H9 (cell line): ENCODE measurements at regions not wholly inside any gene's neighbourhood (a gene's known extent, or its start where the extent isn't known, plus 50 kb on each side); places are given as distances from the start of the nearest gene placed in this dataset.
A peak's percentile ranks its signal among the peaks of the same experiment; 100 is the strongest.

Experiments
- DNase-seq: peaks from one replicate; pipeline ENCODE4 v3.0.0-alpha.2; 2017
- H2AFZ ChIP-seq: one replicate; pipeline ENCODE4 v1.6.1; 2013; ENCODE audit warnings: mild to moderate bottlenecking, low read length, control low read depth, moderate library complexity
- H2AK5ac ChIP-seq: 2 replicates; pipeline ENCODE4 v1.6.1; 2013; ENCODE audit warnings: low read length, control low read depth, mixed read lengths; ENCODE audit not compliant: insufficient read length
- H2BK120ac ChIP-seq: one replicate; pipeline ENCODE4 v1.6.1; 2013; ENCODE audit warnings: low read depth, mild to moderate bottlenecking, low read length, control low read depth, inconsistent platforms; ENCODE audit not compliant: poor library complexity, severe bottlenecking
- H2BK12ac ChIP-seq: 2 replicates; pipeline ENCODE4 v1.6.1; 2013; ENCODE audit warnings: low read length, control low read depth, mixed read lengths, low read depth; ENCODE audit not compliant: insufficient read length
- H2BK15ac ChIP-seq: 2 replicates; pipeline ENCODE4 v1.6.1; 2013; ENCODE audit warnings: low read depth, low read length, control low read depth
- H2BK20ac ChIP-seq: one replicate; pipeline ENCODE4 v1.6.1; 2013; ENCODE audit warnings: low read depth, mild to moderate bottlenecking, low read length, control low read depth, inconsistent platforms; ENCODE audit not compliant: poor library complexity, severe bottlenecking
- H2BK5ac ChIP-seq: 2 replicates; pipeline ENCODE4 v1.6.1; 2013; ENCODE audit warnings: low read length, control low read depth, mixed read lengths; ENCODE audit not compliant: insufficient read length
- H3K14ac ChIP-seq: 2 replicates; pipeline ENCODE4 v1.6.1; 2013; ENCODE audit warnings: low read length, control low read depth; ENCODE audit not compliant: insufficient read depth
- H3K18ac ChIP-seq: 2 replicates; pipeline ENCODE4 v1.6.1; 2013; ENCODE audit warnings: low read depth, mild to moderate bottlenecking, mixed read lengths, low read length, control low read depth; ENCODE audit not compliant: insufficient read length
- H3K23ac ChIP-seq: 2 replicates; pipeline ENCODE4 v1.6.1; 2013; ENCODE audit warnings: low read length, control low read depth, mixed read lengths, low read depth; ENCODE audit not compliant: insufficient read length
- H3K23me2 ChIP-seq: 2 replicates; pipeline ENCODE4 v1.6.1; 2013; ENCODE audit warnings: low read depth, mild to moderate bottlenecking, mixed read lengths, low read length, control low read depth; ENCODE audit not compliant: insufficient read length, poor library complexity, severe bottlenecking
- H3K27ac ChIP-seq: 2 replicates; pipeline ENCODE4 v1.5.1; 2013; ENCODE audit warnings: low read length, control low read depth, mixed read lengths, low read depth; ENCODE audit not compliant: insufficient read length
- H3K27me3 ChIP-seq: 2 replicates; pipeline ENCODE4 v1.6.1; 2013; ENCODE audit warnings: low read length, control low read depth, inconsistent platforms; ENCODE audit not compliant: insufficient read depth
- H3K4ac ChIP-seq: 2 replicates; pipeline ENCODE4 v1.6.1; 2013; ENCODE audit warnings: low read depth, mild to moderate bottlenecking, control low read depth, inconsistent platforms, low read length, moderate library complexity
- H3K4me1 ChIP-seq: 2 replicates; pipeline ENCODE4 v1.6.1; 2013; ENCODE audit warnings: low read length, control low read depth, inconsistent platforms; ENCODE audit not compliant: insufficient read depth
- H3K4me2 ChIP-seq: 2 replicates; pipeline ENCODE4 v1.6.1; 2013; ENCODE audit warnings: low read length, control low read depth, mixed read lengths; ENCODE audit not compliant: insufficient read length, insufficient read depth
- H3K56ac ChIP-seq: 2 replicates; pipeline ENCODE4 v1.6.1; 2013; ENCODE audit warnings: low read depth, mild to moderate bottlenecking, mixed read lengths, low read length, control low read depth; ENCODE audit not compliant: insufficient read length
- H3K79me1 ChIP-seq: 2 replicates; pipeline ENCODE4 v1.6.1; 2013; ENCODE audit warnings: low read depth, mild to moderate bottlenecking, moderate library complexity, low read length, control low read depth, inconsistent platforms; ENCODE audit not compliant: insufficient read depth, poor library complexity, severe bottlenecking
- H3K79me2 ChIP-seq: 2 replicates; pipeline ENCODE4 v1.6.1; 2013; ENCODE audit warnings: low read length, control low read depth, inconsistent platforms; ENCODE audit not compliant: insufficient read depth
- H3K9ac ChIP-seq: 2 replicates; pipeline ENCODE4 v1.6.1; 2013; ENCODE audit warnings: low read length, control low read depth, mixed read lengths; ENCODE audit not compliant: insufficient read length; ENCODE audit errors: extremely low read depth
- H3K9me3 ChIP-seq: one replicate; pipeline ENCODE4 v1.6.1; 2013; ENCODE audit warnings: low read depth, low read length, inconsistent platforms; ENCODE audit not compliant: control insufficient read depth
- H3T11ph ChIP-seq: one replicate; pipeline ENCODE4 v1.6.1; 2013; ENCODE audit warnings: mild to moderate bottlenecking, low read length, control low read depth, inconsistent platforms
- H4K20me1 ChIP-seq: one replicate; pipeline ENCODE4 v1.6.1; 2013; ENCODE audit not compliant: control insufficient read depth, insufficient read length, insufficient read depth
- H4K5ac ChIP-seq: 2 replicates; pipeline ENCODE4 v1.6.1; 2013; ENCODE audit warnings: low read depth, mild to moderate bottlenecking, mixed read lengths, low read length, control low read depth; ENCODE audit not compliant: insufficient read length
- H4K8ac ChIP-seq: replicated peaks from 2 replicates; pipeline ENCODE4 v1.6.1; 2013; ENCODE audit warnings: low read length, control low read depth, mixed read lengths, low read depth; ENCODE audit not compliant: insufficient read length
- H4K91ac ChIP-seq: 2 replicates; pipeline ENCODE4 v1.6.1; 2013; ENCODE audit warnings: low read depth, mild to moderate bottlenecking, moderate library complexity, mixed read lengths, low read length, control low read depth; ENCODE audit not compliant: insufficient read length
- H3K27ac Mint-ChIP-seq, 3 experiments: 2 replicates in 2 of 3; 3 replicates in 1 of 3; pipeline ENCODE4 v1.8.0; 2020 to 2021; ENCODE audit warnings: mixed read lengths in 3 of 3, mild to moderate bottlenecking in 1 of 3, moderate library complexity in 1 of 3
- H3K27me3 Mint-ChIP-seq: 2 replicates; pipeline ENCODE4 v1.8.0; 2021; ENCODE audit warnings: low read depth, mild to moderate bottlenecking, moderate library complexity, mixed read lengths
- H3K36me3 Mint-ChIP-seq, 3 experiments: 2 replicates in 2 of 3; 3 replicates in 1 of 3; pipeline ENCODE4 v1.8.0; 2020 to 2021; ENCODE audit warnings: low read depth in 3 of 3, mixed read lengths in 3 of 3; ENCODE audit not compliant: insufficient read depth in 1 of 3
- H3K4me1 Mint-ChIP-seq, 2 experiments: 2 replicates each; pipeline ENCODE4 v1.8.0; 2020; ENCODE audit warnings: mixed read lengths in 2 of 2
- H3K4me3 Mint-ChIP-seq, 2 experiments: 2 replicates in 1 of 2; 3 replicates in 1 of 2; pipeline ENCODE4 v1.8.0; 2020 to 2021; ENCODE audit warnings: mild to moderate bottlenecking in 2 of 2, mixed read lengths in 2 of 2, moderate library complexity in 1 of 2
- H3K9me3 Mint-ChIP-seq, 2 experiments: 2 replicates in 1 of 2; 3 replicates in 1 of 2; pipeline ENCODE4 v1.8.0; 2020; ENCODE audit warnings: mild to moderate bottlenecking in 2 of 2, mixed read lengths in 2 of 2, moderate library complexity in 1 of 2
- WGBS: extraction: QIAGEN DNeasy Blood & Tissue Kit; methylation state at CpG from one replicate; pipeline ENCODE4 v1.1.7; 2013; ENCODE audit warnings: missing lambda C conversion rate, low lambda C conversion rate, mixed read lengths; ENCODE audit not compliant: insufficient read length; ENCODE audit errors: extremely low coverage; 5-methylcytosine and 5-hydroxymethylcytosine counted together
- TF ChIP-seq, protein P1 (sequence below): fragments of 200-600 bp; sonication (generic); conservative IDR thresholded peaks from 3 replicates; pipeline ENCODE4 v1.8.0; 2021; ENCODE audit warnings: antibody characterized with exemption, mild to moderate bottlenecking

DNA sequence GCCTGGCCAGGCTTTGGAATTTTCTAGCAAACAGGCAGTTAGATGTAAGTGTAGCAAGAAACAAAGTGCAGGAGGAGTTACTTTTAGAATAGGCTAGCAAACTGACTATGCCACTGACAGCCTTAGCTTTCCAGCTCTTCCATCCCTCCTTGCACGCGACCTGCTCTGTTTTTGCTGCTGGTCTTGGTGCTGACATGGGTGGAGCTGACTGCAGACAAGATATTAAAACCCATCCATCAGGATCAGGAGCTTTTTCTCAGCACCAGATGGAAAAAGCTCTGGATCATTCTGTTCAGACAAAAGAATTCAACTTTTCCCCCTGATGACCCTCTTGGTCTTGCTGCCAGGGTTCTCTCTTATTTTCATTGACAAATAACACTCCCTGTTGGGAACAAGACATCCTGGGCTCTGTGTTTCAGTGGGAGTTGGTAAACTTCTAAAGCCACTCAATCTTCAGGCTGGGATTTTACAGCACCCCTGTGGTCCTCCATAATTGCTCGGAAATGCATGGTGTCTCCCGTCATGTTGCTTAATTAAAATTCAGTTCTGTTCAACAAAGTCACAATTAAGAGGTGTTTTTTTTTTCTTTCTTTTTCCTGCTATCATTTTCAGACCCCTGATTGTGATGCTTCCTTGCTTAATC lies 240.0 kb upstream of the LARGE1 start:
- Histone ChIP-seq H2BK120ac (no peak overlapping the region), H3K23ac (no peak overlapping the region), H3K14ac (no peak overlapping the region), H4K8ac (no peak overlapping the region), H3K27ac (no peak overlapping the region), H3K18ac (no peak overlapping the region), H3K56ac (no peak overlapping the region), H2BK12ac (no peak overlapping the region), H2BK20ac (no peak overlapping the region), H4K5ac (no peak overlapping the region), H3K23me2 (no peaks in the 10 kb centered on the region), H3K79me1 (no peaks in the 10 kb centered on the region), H2AFZ (no peak overlapping the region), H2BK15ac (no peak overlapping the region), H3K4ac (no peak overlapping the region), H3T11ph (no peak overlapping the region), H2BK5ac (no peak overlapping the region), H3K9ac (no peak overlapping the region), H3K79me2 (no peaks in the 10 kb centered on the region), H3K9me3 (no peaks in the 10 kb centered on the region), H3K27me3 (no peaks in the 10 kb centered on the region), H4K20me1 (no peaks in the 10 kb centered on the region), H4K91ac (no peak overlapping the region), H2AK5ac (no peak overlapping the region), H3K4me2 (no peak overlapping the region), H3K4me1 (peaks cover 2% of the 10 kb centered on the region)
- Mint-ChIP-seq H3K4me3 (no peak overlapping the region), H3K4me1 (peaks cover 20 to 25% of the 10 kb centered on the region in 2 experiments), H3K9me3 (no peaks in the 10 kb centered on the region; a peak in 2 of 5 replicates), H3K36me3 (no peaks in the 10 kb centered on the region), H3K27me3 (peaks cover 69% of the 10 kb centered on the region), H3K27ac (peak overlapping the region in 1 of 3 experiments; percentile 48; a peak in 4 of 7 replicates)
- no CpG with 5 or more reads among the region's 4 CpGs for WGBS
- peak; percentile 33 for DNase-seq
- TF ChIP-seq, protein P1, sequence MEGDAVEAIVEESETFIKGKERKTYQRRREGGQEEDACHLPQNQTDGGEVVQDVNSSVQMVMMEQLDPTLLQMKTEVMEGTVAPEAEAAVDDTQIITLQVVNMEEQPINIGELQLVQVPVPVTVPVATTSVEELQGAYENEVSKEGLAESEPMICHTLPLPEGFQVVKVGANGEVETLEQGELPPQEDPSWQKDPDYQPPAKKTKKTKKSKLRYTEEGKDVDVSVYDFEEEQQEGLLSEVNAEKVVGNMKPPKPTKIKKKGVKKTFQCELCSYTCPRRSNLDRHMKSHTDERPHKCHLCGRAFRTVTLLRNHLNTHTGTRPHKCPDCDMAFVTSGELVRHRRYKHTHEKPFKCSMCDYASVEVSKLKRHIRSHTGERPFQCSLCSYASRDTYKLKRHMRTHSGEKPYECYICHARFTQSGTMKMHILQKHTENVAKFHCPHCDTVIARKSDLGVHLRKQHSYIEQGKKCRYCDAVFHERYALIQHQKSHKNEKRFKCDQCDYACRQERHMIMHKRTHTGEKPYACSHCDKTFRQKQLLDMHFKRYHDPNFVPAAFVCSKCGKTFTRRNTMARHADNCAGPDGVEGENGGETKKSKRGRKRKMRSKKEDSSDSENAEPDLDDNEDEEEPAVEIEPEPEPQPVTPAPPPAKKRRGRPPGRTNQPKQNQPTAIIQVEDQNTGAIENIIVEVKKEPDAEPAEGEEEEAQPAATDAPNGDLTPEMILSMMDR = no peak
